HEK293T (cell line): ENCODE measurements at regions not wholly inside any gene's neighbourhood (a gene's known extent, or its start where the extent isn't known, plus 50 kb on each side); places are given as distances from the start of the nearest gene placed in this dataset.

ENCODE experiments used
- ARNT ChIP-seq: fragments of 450-650 bp; IDR thresholded peaks from 2 replicates; pipeline ENCODE4 v1.6.1; 2017; ENCODE audit warnings: mild to moderate bottlenecking
- CTBP1 ChIP-seq: fragments of 450-650 bp; IDR thresholded peaks from 2 replicates; pipeline ENCODE4 v1.6.1; 2016; ENCODE audit warnings: borderline replicate concordance
- ELF4 ChIP-seq: fragments of 450-650 bp; IDR thresholded peaks from 2 replicates; pipeline ENCODE4 v1.6.1; 2017; ENCODE audit warnings: antibody characterized with exemption
- FOXK2 ChIP-seq: fragments of 450-650 bp; IDR thresholded peaks from 2 replicates; pipeline ENCODE4 v1.6.1; 2016; ENCODE audit warnings: mild to moderate bottlenecking
- FOXM1 ChIP-seq: fragments of 450-650 bp; IDR thresholded peaks from 2 replicates; pipeline ENCODE4 v1.6.1; 2017; ENCODE audit warnings: mild to moderate bottlenecking, borderline replicate concordance
- SP1 ChIP-seq: fragments of 450-650 bp; IDR thresholded peaks from 2 replicates; pipeline ENCODE4 v1.6.1; 2017
- SUZ12 ChIP-seq: fragments of 450-650 bp; IDR thresholded peaks from 2 replicates; pipeline ENCODE4 v1.6.1; 2016; ENCODE audit warnings: mild to moderate bottlenecking
- TARDBP ChIP-seq: fragments of 450-650 bp; IDR thresholded peaks from 2 replicates; pipeline ENCODE4 v1.6.1; 2016

GRCh38 chr2:191593622-191594385 lies 84.1 kb upstream of the NABP1 start:
- TF ChIP-seq ELF4: no peak
- TF ChIP-seq TARDBP: no peak
- no peak for TF ChIP-seq ARNT
- TF ChIP-seq SUZ12: no peak
- TF ChIP-seq CTBP1: no peak
- TF ChIP-seq FOXM1: no peak
- no peak for TF ChIP-seq FOXK2
- no peak for TF ChIP-seq SP1
